IMR-90 (cell line): ENCODE measurements at regions not wholly inside any gene's neighbourhood (a gene's known extent, or its start where the extent isn't known, plus 50 kb on each side); places are given as distances from the start of the nearest gene placed in this dataset.

Experiments used
- ATAC-seq: fragments of 200-7000 bp; cut with Tn5 transposase; 2 replicates; pipeline ENCODE4 v1.9.1; 2020; ENCODE audit warnings: low read depth, mild to moderate bottlenecking, moderate library complexity
- BruUV-seq: library from RNA; stranded (reverse); fragments of 400-500 nt; replicated peaks from 2 replicates; lab custom pipeline; 2021; lab: Mats Ljungman, UMichigan
- CTCF ChIA-PET: fragments of 300-600 bp; formaldehyde crosslinking; extraction: SDS; loops from one replicate; lab custom pipeline; 2021; ENCODE audit warnings: antibody characterized with exemption; lab: Yijun Ruan, JAX
- POLR2A ChIA-PET: fragments of 300-600 bp; sonication (Branson Sonifier 250); formaldehyde crosslinking; loops from one replicate; lab custom pipeline; 2022; ENCODE audit warnings: antibody characterized with exemption; ENCODE audit not compliant: unreplicated experiment; lab: Charles Lee
- DNase-seq: peaks from one replicate; pipeline ENCODE4 v3.0.0; 2013
- H2AFZ ChIP-seq: replicated peaks from 2 replicates; pipeline ENCODE3; 2013; ENCODE audit warnings: low read length, mild to moderate bottlenecking; ENCODE audit not compliant: poor library complexity
- H2AK5ac ChIP-seq: 2 replicates; pipeline ENCODE4 v1.6.1; 2013; ENCODE audit warnings: low read depth, low read length, inconsistent platforms
- H2AK9ac ChIP-seq: replicated peaks from 2 replicates; pipeline ENCODE3; 2013; ENCODE audit warnings: mild to moderate bottlenecking, low read depth, low read length, moderate library complexity; ENCODE audit not compliant: poor library complexity
- H2BK120ac ChIP-seq: 2 replicates; pipeline ENCODE4 v1.6.1; 2013; ENCODE audit warnings: low read depth, low read length, inconsistent platforms
- H2BK15ac ChIP-seq: 3 replicates; pipeline ENCODE4 v1.6.1; 2013; ENCODE audit warnings: low read depth, low read length, inconsistent platforms
- H2BK20ac ChIP-seq: 2 replicates; pipeline ENCODE4 v1.6.1; 2013; ENCODE audit warnings: low read depth, mild to moderate bottlenecking, inconsistent platforms, low read length, moderate library complexity
- H2BK5ac ChIP-seq: 2 replicates; pipeline ENCODE4 v1.6.1; 2013; ENCODE audit warnings: mild to moderate bottlenecking, low read depth, low read length, inconsistent platforms; ENCODE audit not compliant: poor library complexity, severe bottlenecking
- H3K14ac ChIP-seq: replicated peaks from 2 replicates; pipeline ENCODE4 v1.6.1; 2013; ENCODE audit warnings: low read depth, low read length, inconsistent platforms
- H3K18ac ChIP-seq: 2 replicates; pipeline ENCODE4 v1.6.1; 2013; ENCODE audit warnings: low read depth, low read length, control low read depth
- H3K23ac ChIP-seq: 2 replicates; pipeline ENCODE4 v1.6.1; 2013; ENCODE audit warnings: low read depth, low read length, inconsistent platforms
- H3K27ac ChIP-seq: 2 replicates; pipeline ENCODE4 v1.5.1; 2013; ENCODE audit warnings: mild to moderate bottlenecking, control low read depth, low read length; ENCODE audit not compliant: insufficient read depth
- H3K27me3 ChIP-seq: 2 replicates; pipeline ENCODE4 v1.6.1; 2013; ENCODE audit warnings: low read length; ENCODE audit not compliant: control insufficient read depth, insufficient read depth
- H3K36me3 ChIP-seq: 2 replicates; pipeline ENCODE4 v1.6.1; 2013; ENCODE audit warnings: low read length, mixed read lengths; ENCODE audit not compliant: control insufficient read depth, insufficient read depth
- H3K4ac ChIP-seq: 2 replicates; pipeline ENCODE4 v1.6.1; 2013; ENCODE audit warnings: low read depth, low read length, inconsistent platforms
- H3K4me1 ChIP-seq: 2 replicates; pipeline ENCODE4 v1.6.1; 2013; ENCODE audit warnings: low read length, mixed read lengths; ENCODE audit not compliant: control insufficient read depth, insufficient read depth
- H3K4me2 ChIP-seq: 2 replicates; pipeline ENCODE4 v1.6.1; 2013; ENCODE audit warnings: low read depth, mild to moderate bottlenecking, control low read depth, low read length, moderate library complexity
- H3K4me3 ChIP-seq: 2 replicates; pipeline ENCODE4 v1.5.1; 2013; ENCODE audit warnings: low read depth, mild to moderate bottlenecking, control low read depth, low read length, moderate library complexity; ENCODE audit not compliant: insufficient read depth
- H3K56ac ChIP-seq: 2 replicates; pipeline ENCODE4 v1.6.1; 2013; ENCODE audit warnings: low read length, inconsistent platforms; ENCODE audit not compliant: insufficient read depth; ENCODE audit errors: extremely low read depth
- H3K79me1 ChIP-seq, 2 experiments: 2 replicates each; pipeline ENCODE4 v1.6.1; 2013; ENCODE audit warnings: low read length in 2 of 2, inconsistent platforms in 1 of 2, low read depth in 1 of 2
- H3K9ac ChIP-seq: 2 replicates; pipeline ENCODE4 v1.6.1; 2013; ENCODE audit warnings: low read depth, low read length, control low read depth
- H3K9me1 ChIP-seq: 2 replicates; pipeline ENCODE4 v1.6.1; 2013; ENCODE audit warnings: low read length, inconsistent platforms; ENCODE audit not compliant: insufficient read depth
- H3K9me3 ChIP-seq: 2 replicates; pipeline ENCODE4 v1.6.1; 2013; ENCODE audit warnings: low read length; ENCODE audit not compliant: control insufficient read depth, insufficient read depth
- H4K20me1 ChIP-seq: 2 replicates; pipeline ENCODE4 v1.6.1; 2013; ENCODE audit warnings: low read length, inconsistent platforms; ENCODE audit not compliant: insufficient read depth
- H4K5ac ChIP-seq: 2 replicates; pipeline ENCODE4 v1.6.1; 2013; ENCODE audit warnings: mild to moderate bottlenecking, low read depth, low read length, control low read depth
- H4K8ac ChIP-seq, 2 experiments: 2 replicates each; pipeline ENCODE4 v1.6.1; 2013; ENCODE audit warnings: low read depth in 2 of 2, low read length in 2 of 2, control low read depth in 1 of 2, inconsistent platforms in 1 of 2
- H4K91ac ChIP-seq: 2 replicates; pipeline ENCODE4 v1.6.1; 2013; ENCODE audit warnings: low read depth, low read length, inconsistent platforms; ENCODE audit not compliant: insufficient read depth
- CEBPB ChIP-seq: IDR thresholded peaks from 2 replicates; pipeline ENCODE4 v1.6.1; 2012; ENCODE audit warnings: low read depth, low read length, improper control_type of control experiment
- MAZ ChIP-seq: IDR thresholded peaks from 2 replicates; pipeline ENCODE4 v1.6.1; 2012; ENCODE audit warnings: low read depth, mild to moderate bottlenecking, low read length, improper control_type of control experiment, moderate library complexity, borderline replicate concordance
- RAD21 ChIP-seq: IDR thresholded peaks from 2 replicates; pipeline ENCODE4 v1.6.1; 2012; ENCODE audit warnings: low read length, improper control_type of control experiment
- RCOR1 ChIP-seq: IDR thresholded peaks from 2 replicates; pipeline ENCODE4 v1.6.1; 2012; ENCODE audit warnings: mild to moderate bottlenecking, low read length, improper control_type of control experiment; ENCODE audit not compliant: insufficient replicate concordance
- WGBS, 2 experiments: methylation state at CpG; one replicate each; pipeline versions ENCODE4 v1.1.5 to v1.1.7; 2013; ENCODE audit warnings: missing lambda C conversion rate in 2 of 2; ENCODE audit not compliant: insufficient read length in 1 of 2; ENCODE audit errors: extremely low coverage in 2 of 2; 5-methylcytosine and 5-hydroxymethylcytosine counted together
- dilution Hi-C: fragments of 300-500 bp; cut with HindIII; formaldehyde crosslinking; loops from one replicate; pipeline ENCODE4 v1.14.3; 2018; ENCODE audit warnings: low sequenced_read_pairs; ENCODE audit not compliant: unreplicated experiment
- in situ Hi-C: fragments of 300-500 bp; cut with MboI; formaldehyde crosslinking; loops from 3 replicates; pipeline ENCODE4 v1.14.3; 2019; ENCODE audit warnings: low sequenced_read_pairs, inconsistent platforms, mixed read lengths
- intact Hi-C: fragments of 100-400 bp; cut with micrococcal nuclease; formaldehyde crosslinking; loops from 2 replicates; pipeline ENCODE4 v1.10.0; 2022
- TF ChIP-seq, protein P1 (sequence below): conservative IDR thresholded peaks from 2 replicates; pipeline ENCODE4 v1.5.1; 2012; ENCODE audit warnings: mild to moderate bottlenecking, low read depth, low read length, improper control_type of control experiment

DNA sequence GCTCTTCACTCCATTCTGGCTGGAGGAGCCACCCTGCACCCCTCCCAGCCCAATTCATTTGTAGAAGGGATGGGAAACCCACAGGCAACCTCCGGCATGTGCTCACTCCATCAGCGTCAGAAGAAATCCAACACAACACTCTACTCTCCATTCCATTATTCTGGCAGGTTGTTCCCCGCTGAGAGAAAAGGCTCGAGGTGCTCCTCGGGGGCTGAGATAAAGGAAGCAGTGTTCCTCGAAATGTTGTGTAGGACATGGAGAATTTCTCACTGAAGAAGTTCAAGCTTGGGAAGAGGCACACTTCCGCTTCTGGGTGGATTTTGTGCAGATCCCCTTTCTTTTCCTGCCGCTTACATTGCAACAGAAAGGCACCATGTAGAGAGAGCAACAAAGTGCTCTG is 355.0 kb upstream of the CFAP20DC start:
- H2AK5ac ChIP-seq: no peak overlapping the region
- BruUV-seq: no TSS peak
- CTCF ChIA-PET: no interaction called here

More for the DNA sequence above, 355.0 kb upstream of the CFAP20DC start:
- no peak overlapping the region for H3K14ac ChIP-seq
- H4K91ac ChIP-seq: no peak overlapping the region
- H2BK20ac ChIP-seq: no peak overlapping the region
- no peak overlapping the region for H3K56ac ChIP-seq
- TF ChIP-seq MAZ: no peak
- TF ChIP-seq RAD21: no peak
- no peak for TF ChIP-seq CEBPB
- TF ChIP-seq, protein P1, sequence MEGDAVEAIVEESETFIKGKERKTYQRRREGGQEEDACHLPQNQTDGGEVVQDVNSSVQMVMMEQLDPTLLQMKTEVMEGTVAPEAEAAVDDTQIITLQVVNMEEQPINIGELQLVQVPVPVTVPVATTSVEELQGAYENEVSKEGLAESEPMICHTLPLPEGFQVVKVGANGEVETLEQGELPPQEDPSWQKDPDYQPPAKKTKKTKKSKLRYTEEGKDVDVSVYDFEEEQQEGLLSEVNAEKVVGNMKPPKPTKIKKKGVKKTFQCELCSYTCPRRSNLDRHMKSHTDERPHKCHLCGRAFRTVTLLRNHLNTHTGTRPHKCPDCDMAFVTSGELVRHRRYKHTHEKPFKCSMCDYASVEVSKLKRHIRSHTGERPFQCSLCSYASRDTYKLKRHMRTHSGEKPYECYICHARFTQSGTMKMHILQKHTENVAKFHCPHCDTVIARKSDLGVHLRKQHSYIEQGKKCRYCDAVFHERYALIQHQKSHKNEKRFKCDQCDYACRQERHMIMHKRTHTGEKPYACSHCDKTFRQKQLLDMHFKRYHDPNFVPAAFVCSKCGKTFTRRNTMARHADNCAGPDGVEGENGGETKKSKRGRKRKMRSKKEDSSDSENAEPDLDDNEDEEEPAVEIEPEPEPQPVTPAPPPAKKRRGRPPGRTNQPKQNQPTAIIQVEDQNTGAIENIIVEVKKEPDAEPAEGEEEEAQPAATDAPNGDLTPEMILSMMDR: no peak
- TF ChIP-seq RCOR1: no peak
- 43% methylated on average over 3 of the region's 8 CpGs; no CpG with 5 or more reads in 1 of the 2 experiments for WGBS, 2 experiments
- H3K4me1 ChIP-seq: peaks cover 7% of the 10 kb centered on the region
- no peak overlapping the region for H2BK15ac ChIP-seq
- no peaks in the 10 kb centered on the region for H3K36me3 ChIP-seq
- no peak for DNase-seq
- no peaks in the 10 kb centered on the region for H3K79me1 ChIP-seq
- H4K5ac ChIP-seq: no peak overlapping the region
- no peak overlapping the region for H2BK5ac ChIP-seq
- dilution Hi-C loops: no loop called here
- peaks cover 10% of the 10 kb centered on the region for H3K27me3 ChIP-seq
- in situ Hi-C loops: no loop called here
- no peak overlapping the region for H3K27ac ChIP-seq
- H3K9me3 ChIP-seq: no peaks in the 10 kb centered on the region
- no peak overlapping the region for H3K4me3 ChIP-seq
- no peaks in the 10 kb centered on the region for H4K20me1 ChIP-seq
- no peak overlapping the region for H3K4me2 ChIP-seq
- H3K9me1 ChIP-seq: peaks cover 5% of the 10 kb centered on the region; the same call in 1 of the 2 replicates
- no peak overlapping the region for H3K23ac ChIP-seq
- no peak for ATAC-seq
- POLR2A ChIA-PET: no interaction called here
- no peak overlapping the region for H3K18ac ChIP-seq
- intact Hi-C loops: no loop called here
- no peak overlapping the region for H3K4ac ChIP-seq
- H2AK9ac ChIP-seq: no peak overlapping the region
- no peak overlapping the region for H4K8ac ChIP-seq
- no peak overlapping the region for H3K9ac ChIP-seq
- H2AFZ ChIP-seq: no peak overlapping the region
- no peak overlapping the region for H2BK120ac ChIP-seq
